ENCODE measurements at regions not wholly inside any gene's neighbourhood (a gene's known extent, or its start where the extent isn't known, plus 50 kb on each side); places are given as distances from the start of the nearest gene placed in this dataset.

- DNase-seq (ENCODE audit: low read depth in 2 of 3, low spot score in 1 of 3): no peak
Observed at GRCh38 chr2:236317938-236318396, 53.8 kb upstream of the ASB18 start.

DNA sequence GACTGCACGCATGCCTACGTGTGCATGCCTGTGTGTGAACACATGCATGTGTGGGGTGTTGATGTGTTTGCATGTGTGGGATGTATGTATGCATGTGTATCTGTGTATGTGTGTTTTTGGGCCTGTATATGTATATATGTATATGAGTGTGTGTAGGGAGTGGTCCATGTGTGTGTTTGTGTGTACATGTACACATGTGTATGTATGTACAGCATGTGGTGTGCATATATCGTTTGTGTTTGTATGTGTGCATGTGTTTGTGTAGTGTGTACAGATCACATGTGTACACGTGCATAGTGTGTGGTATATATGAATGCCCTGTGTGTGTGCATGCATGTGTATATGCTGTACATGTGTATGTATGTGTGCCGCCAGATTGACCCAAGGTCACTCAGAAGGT, 54.2 kb upstream of the ASB18 start:
- DNase-seq (ENCODE audit: low read depth in 2 of 3, low spot score in 1 of 3): no peak

GRCh38 chr2:236319036-236319435, 54.8 kb upstream of the ASB18 start:
- DNase-seq (ENCODE audit: low read depth in 2 of 3, low spot score in 1 of 3): no peak

DNA sequence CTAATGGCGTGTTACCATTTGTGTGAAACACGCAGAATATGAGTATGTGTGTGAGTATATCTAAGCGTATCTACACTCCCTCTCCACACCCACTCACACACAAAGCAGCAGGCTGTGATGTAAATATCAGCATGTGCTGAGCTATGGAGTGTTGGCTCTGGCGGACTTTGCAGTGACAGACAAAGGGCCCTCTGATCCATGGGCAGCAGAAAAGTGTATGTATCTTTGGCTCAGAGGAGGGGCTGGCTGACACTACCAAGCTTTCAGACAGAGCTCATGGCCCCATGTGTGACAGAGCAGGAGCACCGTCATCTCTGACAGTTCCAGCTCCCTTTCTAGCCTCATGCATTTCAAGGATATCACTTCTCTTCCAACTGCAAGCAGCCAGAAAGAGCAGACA, 57.2 kb upstream of the ASB18 start:
- DNase-seq (ENCODE audit: low read depth in 2 of 3, low spot score in 1 of 3): no peak

GRCh38 chr2:236333417-236334121, 69.4 kb upstream of the ASB18 start:
- DNase-seq (ENCODE audit: low read depth in 2 of 3, low spot score in 1 of 3): no peak

DNA sequence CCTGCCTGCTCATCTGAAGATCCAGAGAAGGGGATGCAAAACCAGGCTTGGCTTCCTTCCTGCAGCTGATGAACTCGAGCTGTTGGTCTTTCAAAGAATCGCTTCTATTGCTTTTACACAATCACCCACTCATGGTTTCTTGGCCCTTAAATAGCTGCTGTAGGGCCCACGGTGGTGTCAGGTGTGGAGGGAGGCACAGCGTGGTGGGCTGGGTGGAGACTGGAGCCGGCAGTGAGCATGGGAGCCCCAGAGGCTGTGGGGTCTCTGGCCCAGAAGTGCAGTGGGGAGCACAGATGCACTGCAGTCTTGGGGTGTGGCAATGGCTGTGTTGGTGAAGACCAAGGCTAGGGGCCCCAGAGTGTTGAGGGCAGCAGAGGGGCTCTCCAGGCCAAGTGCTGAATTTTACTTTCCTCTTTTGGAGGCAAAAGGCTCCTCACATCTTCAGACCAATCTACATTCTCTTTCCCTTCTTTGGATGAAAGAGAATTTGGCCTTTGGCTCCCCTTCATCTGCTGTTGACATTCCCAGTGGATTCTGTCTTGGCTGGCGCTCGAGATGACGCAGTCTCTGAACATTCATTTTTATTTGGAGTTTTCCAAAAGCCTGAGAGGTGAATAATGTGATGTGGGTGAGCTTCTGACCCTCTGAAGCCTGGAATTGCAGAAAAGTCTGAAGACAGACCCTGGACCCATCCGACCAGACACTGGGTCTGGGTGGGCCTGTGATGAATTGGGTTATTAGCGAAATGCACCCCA, 70.1 kb upstream of the ASB18 start:
- no peak for DNase-seq (ENCODE audit: low read depth in 2 of 3, low spot score in 1 of 3)

GRCh38 chr2:236335696-236336574, 71.7 kb upstream of the ASB18 start:
- no peak for DNase-seq (ENCODE audit: low read depth in 2 of 3, low spot score in 1 of 3)

- DNase-seq (ENCODE audit: low read depth in 2 of 3, low spot score in 1 of 3): no peak
Observed at GRCh38 chr2:236336575-236337464, 72.6 kb upstream of the ASB18 start.

- DNase-seq (ENCODE audit: low read depth in 2 of 3, low spot score in 1 of 3): no peak
Observed at GRCh38 chr2:236337465-236338325, 73.5 kb upstream of the ASB18 start.

DNA sequence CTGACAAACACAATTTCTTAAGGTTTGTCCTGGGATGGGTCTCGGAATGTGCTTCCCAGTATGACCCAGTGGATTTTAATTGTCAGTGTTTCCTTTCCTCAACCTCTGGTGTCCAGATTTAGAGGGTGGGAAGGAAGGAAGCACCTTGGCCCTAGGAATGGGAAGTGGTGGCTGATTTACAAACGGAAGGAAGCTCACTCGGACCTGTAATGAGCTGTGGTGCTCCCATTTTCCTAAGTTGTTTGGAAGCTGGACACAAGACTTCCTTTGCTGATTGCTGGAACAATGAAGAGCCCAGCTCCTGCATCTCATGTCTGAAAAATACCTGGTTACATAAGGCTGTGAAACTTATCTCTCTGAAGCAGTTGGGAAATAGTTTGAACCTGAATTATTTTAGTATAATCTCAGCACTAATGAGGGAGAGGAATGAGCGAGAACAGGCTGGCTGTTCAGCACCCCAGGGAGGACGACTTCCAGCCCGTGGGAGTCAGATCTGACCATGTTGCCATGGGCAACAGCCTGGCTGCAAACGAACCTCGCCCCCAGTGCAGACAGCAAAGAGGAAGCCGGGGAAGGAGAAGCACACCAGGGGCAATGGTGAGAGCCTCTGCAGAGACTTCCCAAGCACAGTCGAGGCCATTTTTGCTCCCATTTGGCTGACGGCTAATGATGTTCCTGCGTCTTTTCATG, 74.4 kb upstream of the ASB18 start:
- no peak for DNase-seq (ENCODE audit: low read depth in 2 of 3, low spot score in 1 of 3)

GRCh38 chr2:236340251-236340650, 76.0 kb upstream of the ASB18 start:
- no peak for DNase-seq (ENCODE audit: low read depth in 2 of 3, low spot score in 1 of 3)

- DNase-seq (ENCODE audit: low read depth in 2 of 3, low spot score in 1 of 3): no peak
Observed at GRCh38 chr2:236341067-236341466, 76.9 kb upstream of the ASB18 start.

- DNase-seq (ENCODE audit: low read depth in 2 of 3, low spot score in 1 of 3): no peak
Observed at GRCh38 chr2:236341721-236342120, 77.5 kb upstream of the ASB18 start.

DNA sequence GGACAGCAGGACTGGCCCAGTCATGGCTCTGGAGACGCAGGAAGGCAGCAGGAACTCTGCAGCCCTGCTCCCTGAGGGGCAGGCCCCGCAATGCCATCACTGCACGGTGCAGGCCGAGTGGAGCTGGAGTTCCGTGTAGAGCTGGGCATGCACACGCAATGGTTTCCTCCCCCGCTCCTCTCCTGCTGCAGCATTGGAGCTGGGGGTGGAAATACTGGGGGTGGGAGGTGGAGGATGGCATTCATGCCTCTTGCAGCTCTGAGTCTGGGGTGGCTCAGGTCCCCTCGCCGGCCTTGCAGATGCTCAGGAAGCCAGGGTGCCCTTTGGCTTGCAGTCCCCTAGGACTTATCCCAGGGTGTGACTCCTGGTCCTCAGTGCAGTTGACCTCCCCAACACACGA, 78.3 kb upstream of the ASB18 start:
- no peak for DNase-seq (ENCODE audit: low read depth in 2 of 3, low spot score in 1 of 3)

- no peak for DNase-seq (ENCODE audit: low read depth in 2 of 3, low spot score in 1 of 3)
Observed at GRCh38 chr2:236342951-236343350, 78.7 kb upstream of the ASB18 start.

- DNase-seq (ENCODE audit: low read depth in 2 of 3, low spot score in 1 of 3): peak in 2 of 3 donors; percentile 30 to 40
Observed at GRCh38 chr2:236343400-236344161, 79.4 kb upstream of the ASB18 start.

- DNase-seq (ENCODE audit: low read depth in 2 of 3, low spot score in 1 of 3): no peak
Observed at GRCh38 chr2:236344446-236344845, 80.2 kb upstream of the ASB18 start.

- DNase-seq (ENCODE audit: low read depth in 2 of 3, low spot score in 1 of 3): no peak
Observed at GRCh38 chr2:236345081-236345714, 81.0 kb upstream of the ASB18 start.
